NCI-H748 (cell line): ENCODE measurements at regions not wholly inside any gene's neighbourhood (a gene's known extent, or its start where the extent isn't known, plus 50 kb on each side); places are given as distances from the start of the nearest gene placed in this dataset.
A peak's percentile ranks its signal among the peaks of the same experiment; 100 is the strongest.

Source experiments
- DNase-seq: peaks from one replicate; lab custom pipeline; 2025; ENCODE audit not compliant: unreplicated experiment; lab: John Stamatoyannopoulos, UW

- DNase-seq, result no peak
Observed at GRCh38 chr12:43665091-43665490, 93.5 kb downstream of the PUS7L start.

- DNase-seq, result no peak
Observed at GRCh38 chr12:43662736-43663135, 95.9 kb downstream of the PUS7L start.

- DNase-seq, result no peak
Observed at GRCh38 chr12:43655586-43655985, 103.0 kb downstream of the PUS7L start.

- peak; percentile 55 for DNase-seq
Observed at GRCh38 chr12:43653917-43654316, 101.9 kb upstream of the ADAMTS20 start.

GRCh38 chr12:43653289-43653915 lies 101.4 kb upstream of the ADAMTS20 start:
- DNase-seq, result no peak

- DNase-seq, result no peak
Observed at GRCh38 chr12:43648636-43649035, 96.6 kb upstream of the ADAMTS20 start.

- no peak for DNase-seq
Observed at GRCh38 chr12:43638806-43639205, 86.8 kb upstream of the ADAMTS20 start.

- DNase-seq, result no peak
Observed at GRCh38 chr12:43636725-43637463, 84.9 kb upstream of the ADAMTS20 start.

GRCh38 chr12:43621262-43621661 lies 69.3 kb upstream of the ADAMTS20 start:
- no peak for DNase-seq

- no peak for DNase-seq
Observed at GRCh38 chr12:43602738-43603137, 50.7 kb upstream of the ADAMTS20 start.
